HL-60 (cell line): ENCODE measurements at regions not wholly inside any gene's neighbourhood (a gene's known extent, or its start where the extent isn't known, plus 50 kb on each side); places are given as distances from the start of the nearest gene placed in this dataset.
"Not testable (repeated sequence)": the region's sequence is repeated elsewhere in the genome, so short reads cannot be mapped to it uniquely, and the experiment has no call there.

Experiments used
- GABPA ChIP-seq: IDR thresholded peaks from 2 replicates; pipeline ENCODE4 v1.6.1; 2012; ENCODE audit warnings: low read depth
- POLR2AphosphoS5 ChIP-seq: IDR thresholded peaks from 2 replicates; pipeline ENCODE4 v1.6.1; 2012; ENCODE audit warnings: low read depth
- SPI1 ChIP-seq: IDR thresholded peaks from 2 replicates; pipeline ENCODE4 v1.6.1; 2012; ENCODE audit warnings: low read depth, mild to moderate bottlenecking, borderline replicate concordance
- TF ChIP-seq, protein P1 (sequence below): IDR thresholded peaks from one replicate; pipeline ENCODE4 v1.5.1; 2011; ENCODE audit warnings: low read length, control low read depth, inconsistent platforms; ENCODE audit not compliant: insufficient read depth

DNA sequence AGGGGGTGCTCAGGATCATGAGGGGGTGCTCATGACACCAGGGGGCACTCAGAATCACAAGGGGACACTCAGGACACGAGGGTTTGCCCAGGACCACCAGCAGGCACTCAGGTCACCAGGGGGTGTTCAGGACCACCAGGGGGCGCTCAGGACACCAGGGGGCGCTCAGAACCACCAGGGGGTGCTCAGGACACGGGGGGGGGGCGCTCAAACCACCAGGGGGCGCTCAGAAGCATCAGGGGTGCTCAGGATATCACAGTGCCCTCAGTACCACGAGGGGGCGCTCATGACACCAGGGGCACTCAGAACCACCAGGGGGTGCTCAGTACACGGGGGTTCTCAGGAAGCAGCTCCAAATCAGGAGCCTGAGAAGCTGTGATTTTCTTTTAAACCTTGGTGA lies 221.8 kb upstream of the TP53TG3 start:
- TF ChIP-seq, protein P1, sequence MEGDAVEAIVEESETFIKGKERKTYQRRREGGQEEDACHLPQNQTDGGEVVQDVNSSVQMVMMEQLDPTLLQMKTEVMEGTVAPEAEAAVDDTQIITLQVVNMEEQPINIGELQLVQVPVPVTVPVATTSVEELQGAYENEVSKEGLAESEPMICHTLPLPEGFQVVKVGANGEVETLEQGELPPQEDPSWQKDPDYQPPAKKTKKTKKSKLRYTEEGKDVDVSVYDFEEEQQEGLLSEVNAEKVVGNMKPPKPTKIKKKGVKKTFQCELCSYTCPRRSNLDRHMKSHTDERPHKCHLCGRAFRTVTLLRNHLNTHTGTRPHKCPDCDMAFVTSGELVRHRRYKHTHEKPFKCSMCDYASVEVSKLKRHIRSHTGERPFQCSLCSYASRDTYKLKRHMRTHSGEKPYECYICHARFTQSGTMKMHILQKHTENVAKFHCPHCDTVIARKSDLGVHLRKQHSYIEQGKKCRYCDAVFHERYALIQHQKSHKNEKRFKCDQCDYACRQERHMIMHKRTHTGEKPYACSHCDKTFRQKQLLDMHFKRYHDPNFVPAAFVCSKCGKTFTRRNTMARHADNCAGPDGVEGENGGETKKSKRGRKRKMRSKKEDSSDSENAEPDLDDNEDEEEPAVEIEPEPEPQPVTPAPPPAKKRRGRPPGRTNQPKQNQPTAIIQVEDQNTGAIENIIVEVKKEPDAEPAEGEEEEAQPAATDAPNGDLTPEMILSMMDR = not testable (repeated sequence)
- TF ChIP-seq SPI1, POLR2AphosphoS5, GABPA: not testable (repeated sequence)
